NCI-H2107 treated with DMSO at 0.1 percent for 48 hours (cell line): ENCODE measurements at regions not wholly inside any gene's neighbourhood (a gene's known extent, or its start where the extent isn't known, plus 50 kb on each side); places are given as distances from the start of the nearest gene placed in this dataset.
"Not testable (repeated sequence)": the region's sequence is repeated elsewhere in the genome, so short reads cannot be mapped to it uniquely, and the experiment has no call there.

Experiments used
- DNase-seq: peaks from one replicate; lab custom pipeline; 2025; ENCODE audit not compliant: unreplicated experiment; lab: John Stamatoyannopoulos, UW

DNA sequence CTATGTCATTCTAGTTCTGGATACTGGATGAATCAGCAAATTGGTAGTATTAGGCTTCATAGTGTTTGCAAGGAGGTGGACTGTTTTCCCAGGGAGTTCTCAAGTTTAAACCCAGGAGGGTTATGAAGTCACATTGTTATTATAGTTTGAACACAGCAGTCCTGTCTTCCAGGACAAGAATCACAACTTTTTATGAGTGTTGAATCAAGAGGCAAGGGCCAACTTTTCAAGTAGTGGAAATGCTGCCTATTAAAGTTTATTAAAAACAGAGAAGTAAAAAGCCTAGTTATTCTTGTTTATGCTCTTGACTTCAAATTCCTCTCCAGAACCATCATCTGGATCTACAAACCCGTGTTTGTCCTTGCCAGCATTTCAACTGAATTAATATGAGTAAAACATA lies 86.3 kb upstream of the GOT2 start:
- no peak for DNase-seq

DNA sequence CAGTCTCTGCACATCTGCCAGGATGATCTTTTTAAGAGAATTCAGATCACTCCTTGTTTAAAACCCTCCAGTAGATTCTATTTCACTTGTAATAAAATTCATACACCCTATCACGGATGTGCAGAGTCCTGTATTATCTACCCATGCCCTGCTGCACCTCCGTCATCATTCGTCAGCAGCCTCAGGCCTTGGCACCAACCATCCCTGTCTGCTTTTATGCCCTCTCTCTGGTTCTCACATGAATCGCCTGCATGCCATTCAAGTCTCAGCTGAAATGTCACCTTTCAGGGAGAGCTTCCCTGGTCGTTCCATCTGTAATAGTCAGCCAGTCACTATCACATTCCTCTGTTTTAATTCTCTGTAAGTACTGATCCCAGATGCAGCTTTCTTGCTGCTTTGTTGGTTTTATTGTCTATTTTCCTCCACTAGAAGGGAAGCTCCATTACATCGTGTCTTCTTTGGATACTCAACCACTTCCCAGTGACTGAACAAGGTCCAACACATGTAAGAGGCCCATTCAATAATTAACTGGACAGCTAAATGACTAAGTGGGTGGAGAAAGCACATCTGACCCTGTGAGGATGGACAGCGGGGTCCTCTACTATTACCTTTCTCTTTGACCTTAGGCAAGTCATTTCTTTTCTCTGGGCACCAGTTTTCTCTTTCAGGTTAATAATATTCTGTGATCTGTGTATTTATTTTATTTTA lies 81.2 kb upstream of the GOT2 start:
- no peak for DNase-seq

DNA sequence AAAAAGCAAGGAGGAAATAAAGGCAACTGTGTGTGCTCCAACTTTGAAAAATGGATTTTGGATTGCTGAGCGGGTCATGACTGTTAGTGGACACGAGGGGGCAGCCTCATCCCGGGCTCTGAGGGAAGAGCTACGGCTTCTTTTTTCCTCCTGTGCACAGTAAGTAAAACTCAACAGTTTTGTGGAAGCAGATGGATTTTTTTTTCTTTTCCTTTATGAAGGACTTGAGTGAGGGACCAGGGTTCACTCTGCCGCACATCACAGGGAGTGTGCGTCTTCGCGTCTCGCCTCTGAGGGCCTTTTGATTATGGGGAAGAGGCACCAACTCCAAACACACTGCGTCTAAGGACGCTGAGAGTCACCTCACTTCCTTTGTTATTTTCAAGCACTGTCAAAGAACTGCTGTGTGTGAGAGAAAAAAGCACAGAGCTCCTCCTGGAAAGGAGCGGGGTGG lies 80.3 kb upstream of the GOT2 start:
- DNase-seq: peak; percentile 17

DNA sequence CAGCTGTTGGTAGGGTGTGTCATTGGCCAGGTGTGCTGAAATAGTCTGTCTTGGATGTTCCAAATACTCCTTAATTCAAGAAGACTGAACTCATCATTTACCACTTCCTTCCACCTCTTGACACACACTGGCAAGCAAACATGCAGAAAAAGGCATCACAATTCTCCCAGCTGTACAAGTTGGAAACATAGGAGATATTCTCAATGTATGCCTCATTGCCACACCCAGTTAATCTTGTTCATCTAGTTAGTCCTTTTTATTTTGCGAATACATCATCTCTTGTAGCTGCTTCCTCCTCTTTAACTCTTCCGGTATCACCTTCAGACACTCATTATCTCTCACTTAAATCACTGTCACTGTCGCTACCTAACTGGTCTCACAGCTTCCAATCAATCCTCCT lies 75.1 kb upstream of the GOT2 start:
- no peak for DNase-seq

DNA sequence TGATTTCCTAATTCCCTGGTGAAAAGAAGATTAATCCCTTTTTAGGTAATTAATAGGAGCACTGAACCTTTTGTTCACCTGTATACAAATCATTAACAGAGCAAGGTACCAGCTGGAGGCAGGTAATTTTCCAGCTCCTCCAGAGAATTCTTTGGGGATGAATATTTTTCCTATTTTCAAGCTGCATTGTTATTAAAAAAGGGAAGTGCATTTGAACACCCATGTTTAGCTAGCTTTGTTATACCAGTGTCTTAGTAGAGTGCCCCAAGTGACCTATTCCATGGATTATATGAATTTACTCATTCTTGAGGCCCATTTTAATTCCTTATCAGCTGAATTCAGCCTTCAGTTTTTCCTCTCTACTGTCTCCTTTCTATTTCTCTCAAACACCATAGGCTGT lies 73.2 kb upstream of the GOT2 start:
- no peak for DNase-seq

DNA sequence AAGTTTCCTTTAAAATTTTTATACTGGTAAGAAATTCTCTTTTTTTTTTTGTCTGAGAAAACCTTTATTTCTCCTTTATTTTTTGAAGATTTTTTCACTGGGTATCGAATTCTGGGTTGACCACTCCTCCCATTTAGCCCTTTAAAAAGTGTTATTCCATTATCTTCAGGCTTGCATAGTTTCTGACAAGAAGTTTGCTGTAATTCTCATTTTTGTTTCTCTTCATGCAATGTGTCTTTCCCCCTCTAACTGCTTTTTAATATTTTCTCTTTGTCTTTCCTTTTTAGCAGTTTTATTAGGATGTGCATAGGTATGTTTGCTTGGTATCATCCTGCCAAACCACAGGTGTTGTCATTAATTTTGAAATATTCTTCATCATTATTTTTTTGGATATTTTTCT lies 67.7 kb upstream of the GOT2 start:
- no peak for DNase-seq

DNA sequence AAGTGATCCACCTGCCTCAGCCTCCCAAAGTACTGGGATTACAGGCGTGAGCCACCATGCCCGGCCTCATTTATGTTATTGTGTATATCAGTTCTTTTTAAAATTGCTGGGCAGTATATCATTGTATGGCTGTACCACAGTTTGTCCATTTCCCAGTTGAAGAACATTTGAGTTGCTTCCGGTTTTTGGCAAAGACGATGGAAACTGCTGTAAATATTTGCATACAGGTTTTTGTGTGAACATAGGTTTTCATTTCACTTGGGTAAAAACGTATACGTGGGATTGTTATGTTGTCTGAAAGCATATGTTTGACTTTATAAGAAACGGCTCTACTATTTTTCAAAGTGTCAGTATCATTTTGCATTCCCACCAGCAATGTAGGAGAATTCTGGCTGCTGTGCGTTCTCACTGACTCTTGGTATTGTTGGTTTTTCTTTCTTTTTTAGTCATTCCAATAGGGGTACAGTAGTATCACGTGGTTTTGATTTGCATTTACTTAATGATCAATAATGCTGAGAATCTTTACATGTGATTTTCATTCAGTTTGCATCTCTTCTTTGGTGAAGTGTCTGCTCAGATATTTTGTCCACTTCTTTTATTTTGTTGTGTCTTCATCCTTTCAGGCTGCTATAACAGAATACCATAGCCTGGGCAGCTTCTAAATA lies 63.2 kb upstream of the GOT2 start:
- DNase-seq: no peak

DNA sequence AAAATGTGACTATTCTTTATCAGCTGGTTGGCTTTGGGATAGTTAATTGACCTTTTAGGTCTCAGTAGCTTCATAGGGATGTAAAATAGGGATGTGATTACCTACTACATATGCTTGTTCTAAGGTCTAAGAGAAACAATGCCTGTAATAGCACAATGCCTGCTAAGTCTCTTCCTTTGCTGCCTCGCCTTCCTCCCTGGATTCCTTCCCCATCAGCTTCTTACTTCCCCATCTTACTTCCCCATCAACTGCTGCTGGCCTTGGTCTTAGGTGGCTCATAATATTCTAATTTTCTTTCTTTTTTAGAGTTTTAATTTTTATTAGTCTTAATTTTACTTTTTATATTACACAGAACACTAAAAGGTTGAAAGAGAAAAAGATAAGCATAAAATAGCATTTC lies 59.2 kb upstream of the GOT2 start:
- DNase-seq: no peak

DNA sequence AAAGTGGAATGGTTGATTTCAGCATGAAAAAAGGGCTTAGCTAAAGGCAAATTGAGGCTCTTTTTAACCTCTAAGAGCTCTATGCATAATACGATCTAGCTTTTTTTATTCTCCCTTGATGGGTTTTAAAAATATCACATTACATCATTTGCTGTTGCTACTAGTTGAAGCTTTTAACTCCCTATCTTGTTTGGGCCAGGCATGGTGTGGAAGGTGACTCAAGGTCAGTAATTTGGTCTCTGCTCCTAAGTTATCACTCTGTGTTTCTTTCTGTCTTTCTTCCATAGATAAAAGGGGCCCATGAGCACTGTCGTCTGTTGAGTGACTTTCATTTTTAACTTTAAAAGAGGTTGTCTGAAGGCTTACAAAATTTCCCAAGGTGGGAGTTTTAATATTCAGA lies 58.1 kb upstream of the GOT2 start:
- peak; percentile 1 for DNase-seq

DNA sequence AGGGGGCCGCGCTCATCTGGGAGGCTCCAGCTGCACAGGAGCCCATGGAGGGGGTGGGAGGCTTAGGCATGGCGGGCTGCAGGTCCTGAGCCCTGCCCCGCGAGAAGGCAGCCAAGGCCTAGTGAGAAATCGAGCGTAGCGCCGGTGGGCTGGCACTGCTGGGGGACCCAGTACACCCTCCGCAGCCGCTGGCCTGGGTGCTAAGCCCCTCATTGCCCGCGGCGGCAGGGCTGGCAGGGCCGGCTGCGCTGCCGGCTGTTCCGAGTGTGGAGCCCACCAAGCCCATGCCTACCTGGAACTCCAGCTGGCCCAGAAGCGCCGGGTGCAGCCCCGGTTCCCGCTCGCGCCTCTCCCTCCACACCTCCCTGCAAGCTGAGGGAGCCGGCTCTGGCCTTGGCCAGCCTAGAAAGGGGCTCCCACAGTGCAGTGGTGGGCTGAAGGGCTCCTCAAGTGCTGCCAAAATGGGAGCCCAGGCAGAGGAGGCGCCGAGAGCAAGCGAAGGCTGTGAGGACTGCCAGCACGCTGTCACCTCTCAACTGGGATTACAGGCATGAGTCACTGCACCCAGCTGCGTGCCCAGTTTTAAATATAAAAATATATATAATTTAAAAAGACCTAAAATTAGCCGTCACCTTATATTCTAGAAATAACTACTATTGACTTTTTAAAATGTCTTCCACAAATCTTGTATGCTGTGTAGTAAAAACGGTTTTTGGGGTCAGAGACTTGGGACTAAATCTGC lies 56.9 kb upstream of the GOT2 start:
- not testable (repeated sequence) for DNase-seq

DNA sequence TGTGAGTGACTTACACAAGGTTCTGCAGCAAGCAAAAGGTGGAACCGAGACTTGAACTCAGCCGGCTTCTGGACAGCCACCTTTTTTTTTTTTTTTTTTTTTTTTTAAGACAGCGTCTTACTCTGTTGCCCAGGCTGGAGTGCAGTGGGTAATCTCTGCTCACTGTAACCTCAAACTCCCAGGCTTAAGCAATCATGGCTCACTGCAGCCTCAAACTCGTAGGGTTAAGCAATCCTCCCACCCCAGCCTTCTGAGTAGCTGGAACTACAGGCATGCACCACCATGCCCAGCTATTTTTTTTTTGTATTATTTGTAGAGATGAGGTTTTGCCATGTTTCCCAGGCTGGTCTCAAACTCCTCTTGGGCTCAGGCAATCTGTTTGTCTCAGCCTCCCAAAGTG lies 55.2 kb upstream of the GOT2 start:
- DNase-seq: no peak
